HG02852 (cell line): ENCODE measurements at regions not wholly inside any gene's neighbourhood (a gene's known extent, or its start where the extent isn't known, plus 50 kb on each side); places are given as distances from the start of the nearest gene placed in this dataset.

Experiments
- ATAC-seq: cut with Tn5 transposase; IDR thresholded peaks from one replicate; pipeline ENCODE4 v1.9.1; 2021; ENCODE audit warnings: mild to moderate bottlenecking, moderate library complexity; ENCODE audit not compliant: unreplicated experiment

DNA sequence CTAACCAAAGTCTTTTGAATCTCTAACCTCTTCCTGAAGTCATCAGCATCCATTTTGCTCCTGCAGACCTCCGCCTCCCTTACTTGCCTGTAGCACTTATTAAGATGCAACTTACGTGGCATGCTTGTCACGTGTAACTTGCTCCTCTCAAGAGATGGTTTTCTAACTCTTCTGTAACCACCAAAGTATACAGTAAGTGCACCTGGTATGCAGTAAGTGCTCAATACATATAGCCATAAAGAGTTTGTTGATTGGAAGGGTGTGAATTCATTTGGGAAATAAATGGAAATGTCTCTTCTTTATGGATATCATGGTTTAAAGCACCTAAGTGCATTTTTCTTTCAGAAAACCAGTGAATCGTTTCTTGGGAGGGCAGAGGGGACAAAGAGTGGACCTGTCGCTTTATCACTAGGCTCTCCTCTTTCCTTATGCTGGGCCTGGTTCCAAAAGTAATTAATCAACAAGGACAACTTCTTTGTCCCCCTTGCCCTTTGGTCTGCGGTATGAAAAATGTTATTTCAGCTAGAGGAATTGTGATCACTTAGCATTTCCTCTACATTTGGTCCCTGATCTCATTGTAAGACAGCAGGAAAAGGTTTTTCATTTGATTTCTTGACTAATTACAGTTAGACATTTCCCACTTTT lies 370.0 kb upstream of the SPRED2 start:
- ATAC-seq, result no peak

DNA sequence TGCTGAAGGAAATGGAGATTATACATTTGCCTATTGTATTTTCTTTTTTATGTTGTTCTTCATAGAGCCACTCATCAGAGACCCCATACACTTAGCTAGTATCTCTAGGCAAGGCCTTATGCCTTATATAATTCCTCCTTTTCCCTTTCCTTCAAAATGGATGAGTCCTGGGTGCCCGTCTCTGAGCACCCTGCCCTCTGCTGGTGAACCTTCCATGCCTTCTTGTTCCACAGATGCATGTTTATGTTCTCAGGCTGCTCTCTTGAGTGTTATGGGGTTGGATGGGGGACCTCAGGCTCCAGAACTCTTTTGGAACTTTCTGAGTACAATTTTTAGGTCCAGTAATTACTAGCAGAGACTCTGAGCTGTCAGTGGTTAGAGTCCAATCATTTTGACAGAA lies 368.6 kb upstream of the SPRED2 start:
- no peak for ATAC-seq

DNA sequence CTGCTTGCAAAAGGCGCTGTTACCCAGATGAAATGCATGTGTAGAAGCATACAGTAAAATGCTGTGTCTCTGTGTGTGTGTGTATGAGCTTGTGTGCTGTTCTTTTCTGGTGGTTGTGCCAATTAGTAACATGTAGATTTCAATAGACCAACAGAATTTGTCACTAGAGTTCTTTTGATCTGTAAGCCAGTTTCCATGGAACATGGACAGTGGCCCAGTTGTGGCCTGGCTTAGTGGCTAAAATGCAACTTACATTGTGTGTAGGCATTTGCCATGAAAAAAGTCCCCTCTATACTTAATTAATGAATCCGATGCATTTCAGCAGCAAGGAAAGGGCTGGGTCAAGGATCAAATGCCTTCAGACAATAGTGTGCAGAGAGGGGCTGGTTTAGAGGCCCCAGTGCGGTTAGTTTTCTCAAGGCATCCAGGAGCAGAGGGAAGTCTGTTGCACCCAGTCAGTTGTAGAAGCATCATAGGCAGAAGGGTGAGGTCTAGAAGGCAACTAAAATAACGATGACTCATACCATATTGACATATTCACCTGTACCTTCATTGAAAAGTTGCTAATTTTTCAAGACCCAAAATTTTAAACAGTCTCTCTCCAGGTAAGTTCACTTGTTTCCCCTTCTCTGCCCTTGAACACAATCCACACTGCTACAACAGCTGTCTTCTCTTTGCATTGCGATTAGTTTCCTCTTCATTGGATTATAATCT lies 366.9 kb upstream of the SPRED2 start:
- no peak for ATAC-seq

GRCh38 chr2:65798641-65799040 lies 366.2 kb upstream of the SPRED2 start:
- no peak for ATAC-seq

DNA sequence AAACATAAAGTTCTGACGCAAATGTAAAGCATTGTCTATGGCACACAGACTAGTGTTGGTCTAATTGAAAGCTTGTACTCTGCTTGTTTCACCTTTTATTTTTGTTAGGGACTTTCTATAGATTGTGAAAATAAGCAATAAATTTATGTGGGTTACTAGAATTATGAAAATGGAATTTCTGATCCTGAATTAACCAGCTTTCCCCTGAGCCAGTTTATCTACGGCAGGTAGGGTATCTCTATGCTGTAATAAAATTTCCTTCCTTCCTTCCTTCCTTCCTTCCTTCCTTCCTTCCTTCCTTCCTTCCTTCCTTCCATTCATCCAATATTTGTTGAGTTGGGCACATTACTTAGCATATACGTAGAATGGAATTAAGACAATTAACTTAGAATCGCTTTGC lies 362.6 kb upstream of the SPRED2 start:
- ATAC-seq, result no peak

- ATAC-seq, result no peak
Observed at GRCh38 chr2:65791404-65791975, 359.1 kb upstream of the SPRED2 start.

- no peak for ATAC-seq
Observed at GRCh38 chr2:65790676-65790935, 358.2 kb upstream of the SPRED2 start.

GRCh38 chr2:65789923-65790675 lies 357.7 kb upstream of the SPRED2 start:
- ATAC-seq, result no peak

DNA sequence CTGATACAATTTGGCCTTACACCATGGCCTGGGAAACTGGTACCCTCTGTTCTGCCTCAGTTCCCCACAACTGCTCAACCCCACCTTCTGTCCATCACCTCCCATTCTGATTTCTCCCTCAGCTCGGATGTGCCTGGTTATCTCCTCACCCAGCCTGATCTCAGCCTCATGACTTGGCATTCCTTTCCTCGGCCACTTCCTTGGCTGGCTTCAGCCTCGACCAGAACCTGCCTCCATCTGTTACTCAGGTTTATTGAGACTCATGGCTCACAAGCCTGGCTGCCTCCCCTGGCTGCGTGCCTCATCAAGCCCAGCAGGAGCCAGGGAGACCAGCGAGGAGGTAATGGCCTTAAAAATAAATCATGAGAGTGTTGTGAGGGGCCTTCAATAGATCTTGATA lies 356.2 kb upstream of the SPRED2 start:
- ATAC-seq, result no peak

DNA sequence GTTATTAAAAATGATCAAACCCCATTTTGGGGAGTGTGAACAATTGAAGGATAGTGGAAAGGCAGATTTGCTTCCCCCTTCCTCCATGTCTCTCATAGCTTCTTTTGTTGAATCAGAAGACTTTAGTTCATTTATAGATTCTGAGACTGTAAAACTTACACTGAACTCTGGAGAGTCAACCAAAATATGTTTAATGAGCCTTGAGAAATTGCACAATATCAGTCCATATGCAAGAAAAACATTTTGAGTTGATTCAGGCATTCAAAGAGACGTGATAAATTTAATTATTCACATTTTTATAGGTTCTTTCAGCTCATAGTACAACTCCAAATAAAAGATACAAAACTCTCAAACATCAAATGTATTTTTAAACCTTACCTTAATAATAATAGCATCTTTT lies 354.4 kb upstream of the SPRED2 start:
- ATAC-seq, result no peak

DNA sequence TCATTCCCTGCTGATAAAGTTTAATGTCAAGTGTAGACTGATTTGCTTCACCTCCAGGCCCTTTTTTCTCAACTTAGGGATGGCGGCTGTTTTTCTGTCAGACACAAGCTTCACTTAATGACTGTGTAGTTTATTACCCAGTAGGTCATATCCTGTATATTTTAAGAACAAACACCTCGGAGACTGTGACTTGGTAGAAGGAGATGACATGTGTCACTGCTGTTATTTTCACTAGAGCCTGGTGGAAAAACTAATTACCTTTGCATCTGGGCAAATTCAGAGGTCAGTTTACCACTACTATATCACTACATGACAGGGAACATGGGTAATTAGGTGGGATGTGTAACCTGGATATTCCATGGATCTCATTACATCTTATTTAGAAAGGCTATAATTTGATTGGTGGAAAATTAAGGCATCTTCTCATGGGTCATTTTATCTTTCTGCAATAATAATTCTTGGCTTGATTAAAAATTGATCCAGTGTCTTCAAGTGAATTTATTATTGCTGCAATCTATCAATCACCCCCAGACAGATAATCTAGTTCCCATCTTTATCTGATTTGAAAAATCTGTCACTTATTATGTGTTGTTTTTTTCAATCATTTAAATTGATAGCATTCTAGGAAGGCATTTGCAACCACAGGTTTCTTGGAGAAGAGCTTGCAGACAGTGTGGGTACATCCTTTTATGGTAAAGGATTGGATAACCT lies 353.8 kb upstream of the SPRED2 start:
- no peak for ATAC-seq

DNA sequence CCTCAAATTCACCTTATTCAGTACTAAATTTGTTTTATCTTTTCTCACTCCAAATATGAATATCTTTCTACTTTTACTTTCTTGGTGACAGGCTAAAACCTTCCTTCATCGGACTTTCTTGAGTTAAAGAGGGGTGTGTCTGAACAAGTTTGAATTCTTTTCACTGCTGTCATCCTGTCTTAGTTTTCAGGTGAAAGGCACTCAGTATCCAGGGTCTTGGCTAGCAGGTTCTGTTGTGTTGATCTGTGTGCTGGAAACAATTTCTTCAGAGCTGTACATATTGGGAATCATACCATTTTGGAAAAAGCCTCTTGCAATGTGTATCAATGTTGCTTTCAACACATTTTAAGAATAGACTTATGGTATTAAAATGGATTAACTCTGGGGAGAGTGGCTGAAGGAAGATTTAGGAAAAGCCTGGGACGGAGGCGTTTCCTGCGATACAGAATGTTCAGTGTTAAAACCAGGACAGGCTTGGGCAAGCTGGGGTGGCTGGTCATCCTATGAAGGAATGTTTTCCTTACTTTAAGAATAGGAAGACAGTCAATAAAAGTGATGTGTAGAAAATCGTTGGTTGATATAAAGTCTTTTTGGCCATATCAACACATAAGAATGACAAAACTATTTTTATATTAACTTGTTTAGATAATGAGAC lies 350.7 kb upstream of the SPRED2 start:
- no peak for ATAC-seq

- ATAC-seq, result no peak
Observed at GRCh38 chr2:65782186-65782585, 349.8 kb upstream of the SPRED2 start.

DNA sequence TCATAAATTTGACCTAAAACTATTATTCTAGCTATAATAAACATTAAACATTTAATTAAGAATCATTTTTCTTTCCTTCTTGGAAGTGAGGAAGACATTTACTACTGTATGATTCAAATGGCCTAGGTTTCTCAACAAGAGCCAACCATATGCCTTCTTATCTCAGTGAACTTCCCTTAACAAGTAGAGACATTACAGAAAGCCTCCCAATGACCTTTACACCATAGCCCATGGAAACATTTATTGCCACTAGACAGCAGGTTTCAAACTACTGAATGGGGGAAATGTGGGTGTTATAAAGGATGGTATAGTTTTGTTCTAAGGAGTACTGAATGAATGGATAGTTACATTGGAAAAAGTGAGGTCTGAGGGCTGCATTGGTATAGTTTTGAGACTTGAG lies 349.4 kb upstream of the SPRED2 start:
- no peak for ATAC-seq

DNA sequence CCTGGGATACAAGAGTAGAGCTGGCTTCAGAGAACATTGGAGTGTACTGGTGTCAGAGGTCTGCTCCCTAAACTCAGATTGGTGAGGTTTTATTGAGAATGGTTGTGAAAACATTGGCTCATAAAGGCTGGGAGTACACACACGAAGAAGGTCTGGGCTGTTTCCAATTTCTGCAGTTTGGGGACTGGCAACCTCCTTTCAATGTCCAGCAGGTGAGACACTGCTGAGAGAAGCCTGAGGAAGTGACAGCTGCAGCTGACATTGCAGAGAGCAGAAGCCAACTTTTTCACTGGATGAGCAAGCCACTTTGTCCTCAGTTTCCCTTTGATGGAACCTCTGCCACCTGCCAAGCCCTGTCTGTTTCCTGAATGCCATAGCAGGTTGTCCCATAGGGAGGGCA lies 346.6 kb upstream of the SPRED2 start:
- ATAC-seq, result no peak

GRCh38 chr2:65778137-65778536 lies 345.7 kb upstream of the SPRED2 start:
- ATAC-seq, result no peak

- ATAC-seq, result no peak
Observed at GRCh38 chr2:65775839-65776238, 343.4 kb upstream of the SPRED2 start.

- ATAC-seq, result no peak
Observed at GRCh38 chr2:65767946-65768345, 335.5 kb upstream of the SPRED2 start.

DNA sequence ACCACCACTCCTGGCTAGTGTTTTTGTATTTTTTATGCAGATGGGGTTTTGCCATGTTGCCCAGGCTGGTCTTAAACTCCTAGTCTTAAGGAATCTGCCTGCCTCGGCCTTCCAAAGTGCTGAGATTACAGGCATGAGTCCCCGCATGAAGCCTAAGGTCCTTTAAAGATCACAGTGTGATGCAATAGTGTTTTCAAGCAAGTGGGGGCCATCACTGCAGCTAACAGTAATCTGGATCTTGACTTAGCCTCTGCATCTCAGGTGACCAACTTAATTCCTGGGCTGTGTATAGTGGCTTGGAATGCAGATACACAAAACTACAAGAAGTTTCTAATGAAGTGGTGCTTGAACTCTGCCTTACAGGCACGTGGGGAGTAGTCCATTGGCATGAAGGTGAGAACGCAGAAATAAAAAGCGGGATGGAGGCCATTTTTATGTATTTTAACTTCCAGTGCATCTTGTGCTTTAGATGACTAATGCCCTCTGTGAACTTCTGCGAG lies 334.4 kb upstream of the SPRED2 start:
- ATAC-seq, result no peak

- no peak for ATAC-seq
Observed at GRCh38 chr2:65765376-65765775, 333.0 kb upstream of the SPRED2 start.

GRCh38 chr2:65762068-65762467 lies 329.7 kb upstream of the SPRED2 start:
- ATAC-seq, result no peak
